HepG2 (cell line): ENCODE measurements at regions not wholly inside any gene's neighbourhood (a gene's known extent, or its start where the extent isn't known, plus 50 kb on each side); places are given as distances from the start of the nearest gene placed in this dataset.

Source experiments
- CCAR2 ChIP-seq: fragments of 200-400 bp; formaldehyde crosslinking; optimal IDR thresholded peaks from 2 replicates; pipeline ENCODE3; 2018; ENCODE audit warnings: low read depth, mild to moderate bottlenecking, low read length, moderate library complexity
- CHD4 ChIP-seq: fragments of 200-600 bp; sonication (generic); IDR thresholded peaks from 2 replicates; pipeline ENCODE4 v1.7.0; 2017; ENCODE audit warnings: mild to moderate bottlenecking, low read length, borderline replicate concordance
- ETV6 ChIP-seq: sonication (generic); formaldehyde crosslinking; conservative IDR thresholded peaks from 2 replicates; pipeline ENCODE4 v1.4.0; 2020; ENCODE audit warnings: missing genetic modification reagents
- FOXO1 ChIP-seq: sonication (generic); formaldehyde crosslinking; IDR thresholded peaks from 2 replicates; pipeline ENCODE4 v1.4.0; 2020; ENCODE audit warnings: missing genetic modification reagents
- HDAC1 ChIP-seq: sonication (generic); formaldehyde crosslinking; IDR thresholded peaks from 2 replicates; pipeline ENCODE4 v1.5.1; 2020; ENCODE audit warnings: mild to moderate bottlenecking, missing genetic modification reagents
- NCOA2 ChIP-seq: sonication (generic); formaldehyde crosslinking; IDR thresholded peaks from 2 replicates; pipeline ENCODE4 v1.8.0; 2022; ENCODE audit warnings: inconsistent platforms
- NR0B2 ChIP-seq: sonication (generic); formaldehyde crosslinking; IDR thresholded peaks from 2 replicates; pipeline ENCODE4 v1.4.0; 2020; ENCODE audit warnings: mild to moderate bottlenecking, missing genetic modification reagents
- RERE ChIP-seq: IDR thresholded peaks from 2 replicates; pipeline ENCODE4 v1.6.1; 2016; ENCODE audit warnings: low read depth, missing genetic modification reagents, missing compliant biosample characterization
- SATB2 ChIP-seq: sonication (generic); formaldehyde crosslinking; IDR thresholded peaks from 2 replicates; pipeline ENCODE4 v1.5.0; 2020; ENCODE audit warnings: missing genetic modification reagents
- TCF7L2 ChIP-seq: IDR thresholded peaks from 2 replicates; pipeline ENCODE4 v1.6.1; 2011; ENCODE audit warnings: mild to moderate bottlenecking, low read depth, low read length, moderate library complexity
- ZEB1 ChIP-seq: IDR thresholded peaks from 2 replicates; pipeline ENCODE4 v1.6.1; 2012; ENCODE audit warnings: mild to moderate bottlenecking, low read depth, inconsistent platforms; ENCODE audit not compliant: insufficient replicate concordance
- ZNF274 ChIP-seq: sonication (generic); formaldehyde crosslinking; IDR thresholded peaks from 2 replicates; pipeline ENCODE4 v1.5.1; 2020; ENCODE audit warnings: mild to moderate bottlenecking, missing genetic modification reagents
- ZNF468 ChIP-seq: sonication (generic); formaldehyde crosslinking; IDR thresholded peaks from 2 replicates; pipeline ENCODE4 v1.8.0; 2022; ENCODE audit warnings: mild to moderate bottlenecking, moderate library complexity, missing genetic modification reagents
- ZNF609 ChIP-seq: sonication (generic); formaldehyde crosslinking; IDR thresholded peaks from 2 replicates; pipeline ENCODE4 v1.4.0; 2020; ENCODE audit warnings: mild to moderate bottlenecking, missing genetic modification reagents, borderline replicate concordance
- ZNF782 ChIP-seq: sonication (generic); formaldehyde crosslinking; IDR thresholded peaks from 2 replicates; pipeline ENCODE4 v1.4.0; 2020; ENCODE audit warnings: missing genetic modification reagents, mild to moderate bottlenecking, borderline replicate concordance
- TF ChIP-seq, protein P1 (sequence below): sonication (generic); formaldehyde crosslinking; IDR thresholded peaks from 2 replicates; pipeline ENCODE4 v1.4.0; 2020; ENCODE audit warnings: mild to moderate bottlenecking, missing genetic modification reagents
- TF ChIP-seq, protein P2 (sequence below): sonication (generic); formaldehyde crosslinking; IDR thresholded peaks from 2 replicates; pipeline ENCODE4 v1.4.0; 2020; ENCODE audit warnings: missing genetic modification reagents, mild to moderate bottlenecking, borderline replicate concordance

DNA sequence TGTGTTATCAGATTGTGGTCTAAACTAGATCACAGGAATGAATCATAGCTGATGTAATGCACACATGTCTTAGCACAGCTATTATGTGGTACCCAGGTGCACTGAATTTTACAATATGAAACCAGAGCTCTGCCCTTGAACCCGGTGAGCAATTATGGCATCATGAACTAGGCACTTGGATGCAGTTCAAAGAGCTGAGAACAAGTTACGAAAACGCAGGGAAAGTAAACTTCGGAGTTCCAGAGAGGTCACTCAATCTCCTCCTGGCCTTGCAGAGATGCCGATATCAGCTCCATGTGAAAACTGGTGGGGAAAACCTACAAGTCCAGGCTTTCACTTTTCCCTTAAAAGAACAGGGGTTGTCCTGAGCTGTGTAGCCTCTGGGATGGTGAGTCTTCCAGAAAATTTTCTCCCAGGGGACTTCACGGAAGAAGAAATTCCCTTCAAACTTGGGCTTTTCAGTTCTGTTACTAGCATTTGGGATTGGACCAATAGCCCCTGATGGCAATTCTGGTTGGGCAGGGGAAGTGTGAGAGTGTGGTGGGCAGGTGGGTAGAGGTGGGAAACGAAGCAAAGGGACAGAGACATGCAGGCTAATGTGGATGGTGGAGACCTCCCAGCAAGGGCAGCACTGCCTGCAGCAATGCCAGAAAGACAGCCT lies 71.1 kb upstream of the SH3BP4 start (continued):
- TF ChIP-seq RERE (peak; percentile 96), FOXO1 (peak; percentile 97), NCOA2 (CRISPR knock-in tag) (peak; percentile 99), ZNF782 (CRISPR knock-in tag) (no peak), TCF7L2 (peak; percentile 58), ETV6 (CRISPR knock-in tag) (no peak), ZNF468 (CRISPR knock-in tag) (0 out of 2 replicates have a peak, but pooled peaks have one; percentile 47), ZNF609 (peak; percentile 99), ZNF274 (CRISPR knock-in tag) (no peak), NR0B2 (CRISPR knock-in tag) (no peak), ZEB1 (peak; percentile 95), CCAR2 (no peak), CHD4 (no peak), HDAC1 (CRISPR knock-in tag) (peak; percentile 99), SATB2 (no peak)
- TF ChIP-seq, protein P1, sequence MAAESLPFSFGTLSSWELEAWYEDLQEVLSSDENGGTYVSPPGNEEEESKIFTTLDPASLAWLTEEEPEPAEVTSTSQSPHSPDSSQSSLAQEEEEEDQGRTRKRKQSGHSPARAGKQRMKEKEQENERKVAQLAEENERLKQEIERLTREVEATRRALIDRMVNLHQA: peak; percentile 71; the same call in 1 of the 2 replicates
- TF ChIP-seq, protein P2, sequence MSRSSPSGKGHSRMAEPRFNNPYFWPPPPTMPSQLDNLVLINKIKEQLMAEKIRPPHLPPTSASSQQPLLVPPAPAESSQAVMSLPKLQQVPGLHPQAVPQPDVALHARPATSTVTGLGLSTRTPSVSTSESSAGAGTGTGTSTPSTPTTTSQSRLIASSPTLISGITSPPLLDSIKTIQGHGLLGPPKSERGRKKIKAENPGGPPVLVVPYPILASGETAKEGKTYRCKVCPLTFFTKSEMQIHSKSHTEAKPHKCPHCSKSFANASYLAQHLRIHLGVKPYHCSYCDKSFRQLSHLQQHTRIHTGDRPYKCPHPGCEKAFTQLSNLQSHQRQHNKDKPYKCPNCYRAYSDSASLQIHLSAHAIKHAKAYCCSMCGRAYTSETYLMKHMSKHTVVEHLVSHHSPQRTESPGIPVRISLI (CRISPR knock-in tag): peak; percentile 78
